ENCODE measurements at regions not wholly inside any gene's neighbourhood (a gene's known extent, or its start where the extent isn't known, plus 50 kb on each side); places are given as distances from the start of the nearest gene placed in this dataset.

GRCh38 chr4:116906758-116907157, 178.6 kb downstream of the TRAM1L1 start:
- no peak for TF ChIP-seq CTCF (IDR thresholded peaks at IDR 0.05 in 8 of 11, conservative IDR thresholded peaks at IDR 0.05 in 3 of 11)
- TF ChIP-seq POLR2A (IDR thresholded peaks at IDR 0.05): no peak
